ENCODE measurements at regions not wholly inside any gene's neighbourhood (a gene's known extent, or its start where the extent isn't known, plus 50 kb on each side); places are given as distances from the start of the nearest gene placed in this dataset.

DNA sequence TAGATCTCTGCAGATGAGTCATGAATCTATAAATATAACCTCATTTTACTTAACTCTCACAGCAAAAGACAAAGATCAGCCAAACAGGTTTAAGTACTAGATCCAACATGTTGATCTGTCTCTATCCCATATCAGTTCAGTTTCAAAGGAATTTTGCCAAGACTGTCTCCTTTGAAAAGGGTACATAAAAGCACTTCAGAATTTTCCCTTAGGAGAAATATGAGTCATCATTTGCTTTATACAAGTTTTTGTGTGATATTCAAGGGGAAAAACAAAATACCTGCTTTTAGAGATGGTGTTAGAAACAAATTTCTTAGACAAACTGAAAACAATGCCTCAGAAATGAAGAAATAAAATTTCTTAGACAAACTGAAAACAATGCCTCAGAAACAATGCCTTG, 73.5 kb upstream of the LRRC7 start:
- no peaks in the 10 kb centered on the region for H3K27me3 ChIP-seq
- no peaks in the 10 kb centered on the region for H3K9me3 ChIP-seq
- H3K27ac ChIP-seq, result no peak overlapping the region
- H3K36me3 ChIP-seq (ENCODE audit: low read depth, missing control alignments), result no peaks in the 10 kb centered on the region
- H3K4me3 ChIP-seq, result no peak overlapping the region
- H3K4me1 ChIP-seq, result no peaks in the 10 kb centered on the region
- no peak for DNase-seq
- TF ChIP-seq, protein P1, sequence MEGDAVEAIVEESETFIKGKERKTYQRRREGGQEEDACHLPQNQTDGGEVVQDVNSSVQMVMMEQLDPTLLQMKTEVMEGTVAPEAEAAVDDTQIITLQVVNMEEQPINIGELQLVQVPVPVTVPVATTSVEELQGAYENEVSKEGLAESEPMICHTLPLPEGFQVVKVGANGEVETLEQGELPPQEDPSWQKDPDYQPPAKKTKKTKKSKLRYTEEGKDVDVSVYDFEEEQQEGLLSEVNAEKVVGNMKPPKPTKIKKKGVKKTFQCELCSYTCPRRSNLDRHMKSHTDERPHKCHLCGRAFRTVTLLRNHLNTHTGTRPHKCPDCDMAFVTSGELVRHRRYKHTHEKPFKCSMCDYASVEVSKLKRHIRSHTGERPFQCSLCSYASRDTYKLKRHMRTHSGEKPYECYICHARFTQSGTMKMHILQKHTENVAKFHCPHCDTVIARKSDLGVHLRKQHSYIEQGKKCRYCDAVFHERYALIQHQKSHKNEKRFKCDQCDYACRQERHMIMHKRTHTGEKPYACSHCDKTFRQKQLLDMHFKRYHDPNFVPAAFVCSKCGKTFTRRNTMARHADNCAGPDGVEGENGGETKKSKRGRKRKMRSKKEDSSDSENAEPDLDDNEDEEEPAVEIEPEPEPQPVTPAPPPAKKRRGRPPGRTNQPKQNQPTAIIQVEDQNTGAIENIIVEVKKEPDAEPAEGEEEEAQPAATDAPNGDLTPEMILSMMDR (IDR thresholded peaks at IDR 0.05), result no peak
- TF ChIP-seq POLR2A (IDR thresholded peaks at IDR 0.05), result no peak
- intact Hi-C loops (cut with DNase I; ENCODE audit: low total_unique reads), result no loop called here

DNA sequence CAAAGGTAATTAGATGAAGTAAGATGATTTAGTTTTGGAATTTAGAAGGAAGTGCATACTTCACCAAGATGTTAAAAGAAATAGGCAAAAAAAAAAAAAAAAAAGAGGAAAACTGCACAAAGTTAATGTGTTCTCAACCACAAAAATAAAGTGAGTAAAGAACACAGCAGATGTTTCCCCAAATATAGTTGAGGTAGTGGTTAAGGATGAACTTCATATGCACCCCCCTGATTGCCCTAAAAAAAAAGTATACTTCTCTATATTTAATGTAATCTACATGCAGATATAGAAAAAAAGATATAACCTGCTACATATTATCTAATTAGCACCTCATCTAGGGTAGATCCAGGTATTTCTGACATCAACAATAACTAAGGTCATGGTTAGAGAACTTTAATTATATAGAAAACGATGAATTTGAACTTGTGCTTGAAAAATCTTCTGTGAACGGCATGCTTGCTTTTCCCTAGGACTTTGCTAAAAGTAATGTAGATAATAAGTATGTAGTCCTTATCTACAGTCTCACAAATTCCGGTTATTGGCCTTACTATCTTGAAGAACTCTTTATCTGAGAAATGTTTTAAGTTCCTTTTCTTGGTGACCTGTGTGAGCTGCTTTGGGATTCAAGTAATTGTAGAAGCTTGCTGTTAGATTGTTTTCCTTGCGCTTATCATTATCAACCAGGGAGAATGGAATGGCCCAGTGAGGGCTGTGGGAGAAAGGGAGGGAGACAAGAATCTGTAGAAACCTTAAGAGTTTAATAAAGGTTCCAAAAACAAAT, 70.1 kb upstream of the LRRC7 start:
- no peak for DNase-seq
- 40 to 56% methylated on average over 4 of the region's 4 CpGs for whole genome bisulfite sequencing, 2 donors
- TF ChIP-seq, protein P1 (IDR thresholded peaks at IDR 0.05), result no peak
- TF ChIP-seq POLR2A (IDR thresholded peaks at IDR 0.05), result no peak
- Histone ChIP-seq H3K36me3 (ENCODE audit: low read depth, missing control alignments) (no peaks in the 10 kb centered on the region), H3K27ac (peak overlapping the region in 1 of 2 donors; percentile 75), H3K27me3 (no peaks in the 10 kb centered on the region), H3K4me1 (no peaks in the 10 kb centered on the region), H3K9me3 (no peaks in the 10 kb centered on the region), H3K4me3 (no peak overlapping the region)
- intact Hi-C loops (cut with DNase I; ENCODE audit: low total_unique reads), result no loop called here

DNA sequence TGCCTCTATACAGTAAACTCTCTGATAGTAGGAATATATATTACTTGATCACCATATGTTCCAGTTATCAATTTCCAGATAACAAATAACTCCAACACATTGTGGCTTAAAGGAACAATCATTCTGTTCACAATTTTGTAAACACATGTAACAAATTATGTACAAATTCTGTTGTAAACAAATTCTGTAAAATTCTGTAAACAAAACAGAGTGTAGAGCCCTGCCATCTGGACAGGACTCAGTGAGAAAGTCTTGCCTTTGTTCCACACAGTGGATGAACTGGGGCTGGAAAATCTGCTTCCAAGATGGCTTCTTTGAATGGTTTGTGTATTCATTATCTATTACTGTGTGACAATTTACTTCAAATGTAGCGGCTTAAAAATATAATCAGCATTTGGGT, 69.0 kb upstream of the LRRC7 start:
- TF ChIP-seq, protein P1 (IDR thresholded peaks at IDR 0.05), result no peak
- no peak for TF ChIP-seq POLR2A (IDR thresholded peaks at IDR 0.05)
- H3K27ac ChIP-seq, result peak overlapping the region; percentile 56 to 75
- peak; percentile 33 for DNase-seq
- no peaks in the 10 kb centered on the region for H3K27me3 ChIP-seq
- H3K36me3 ChIP-seq (ENCODE audit: low read depth, missing control alignments), result no peaks in the 10 kb centered on the region
- no peak overlapping the region for H3K4me3 ChIP-seq
- 74 to 84% methylated on average over 1 of the region's 1 CpG for WGBS, 2 donors
- no peaks in the 10 kb centered on the region for H3K9me3 ChIP-seq
- intact Hi-C loops (cut with DNase I; ENCODE audit: low total_unique reads), result no loop called here
- H3K4me1 ChIP-seq, result no peaks in the 10 kb centered on the region

DNA sequence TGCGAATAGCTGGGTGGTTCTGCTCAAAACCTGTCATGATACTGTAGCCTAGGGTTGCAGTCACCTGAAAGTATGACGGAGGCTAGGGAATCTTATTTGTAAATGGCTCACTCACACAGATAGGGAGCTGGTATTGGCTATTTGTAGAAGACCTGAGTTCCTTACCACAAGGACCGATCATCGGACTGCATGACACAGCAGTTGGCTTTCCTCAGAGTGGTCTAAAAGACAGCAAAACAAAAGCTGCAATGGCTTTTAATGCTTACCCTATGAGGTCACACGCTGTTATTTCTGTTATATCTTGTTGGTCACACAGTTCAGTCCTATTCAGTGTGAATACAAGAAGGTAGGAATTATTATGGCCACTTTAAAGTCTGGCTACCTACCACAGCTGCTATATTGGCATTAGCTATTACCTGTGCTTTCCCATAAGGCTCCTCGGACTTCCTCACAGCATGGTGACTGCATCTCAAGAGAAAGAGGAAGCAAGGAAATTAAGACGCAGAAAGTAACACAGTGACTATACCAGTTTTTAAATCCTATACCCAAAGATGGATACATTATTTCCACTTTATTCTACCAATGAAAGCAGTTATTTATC, 68.4 kb upstream of the LRRC7 start:
- Histone ChIP-seq H3K4me3 (no peak overlapping the region), H3K27ac (peak overlapping the region; percentile 56 to 75), H3K9me3 (no peaks in the 10 kb centered on the region), H3K4me1 (no peaks in the 10 kb centered on the region), H3K36me3 (ENCODE audit: low read depth, missing control alignments) (no peaks in the 10 kb centered on the region), H3K27me3 (no peaks in the 10 kb centered on the region)
- WGBS, 2 donors, result 71 to 79% methylated on average over 7 of the region's 7 CpGs
- DNase-seq, result peak; percentile 21
- TF ChIP-seq, protein P1 (IDR thresholded peaks at IDR 0.05), result no peak
- no peak for TF ChIP-seq POLR2A (IDR thresholded peaks at IDR 0.05)
- intact Hi-C loops (cut with DNase I; ENCODE audit: low total_unique reads), result no loop called here

DNA sequence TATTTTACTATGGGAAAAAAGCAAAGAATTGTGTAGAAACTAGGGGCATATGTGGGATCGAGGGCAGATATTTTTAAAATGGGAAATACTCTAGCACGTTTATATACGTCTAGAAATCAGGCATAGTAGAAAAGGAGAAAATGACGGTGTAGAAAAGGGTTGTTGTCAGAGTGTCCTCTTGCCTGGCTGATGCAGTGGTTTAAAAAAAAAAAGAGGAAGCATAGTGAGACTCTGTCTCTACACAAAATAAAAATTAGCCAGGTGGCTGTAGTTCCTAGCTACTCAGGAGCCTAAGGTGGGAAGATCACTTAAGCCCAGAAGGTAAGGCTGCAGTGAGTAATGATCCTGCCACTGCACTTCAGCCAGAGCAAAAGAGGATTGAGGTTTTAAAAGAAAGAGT, 64.7 kb upstream of the LRRC7 start:
- H3K9me3 ChIP-seq, result no peaks in the 10 kb centered on the region
- TF ChIP-seq, protein P1 (IDR thresholded peaks at IDR 0.05), result no peak
- TF ChIP-seq POLR2A (IDR thresholded peaks at IDR 0.05), result no peak
- H3K27ac ChIP-seq, result no peak overlapping the region
- H3K4me1 ChIP-seq, result peaks cover 4% of the 10 kb centered on the region
- WGBS, 2 donors, result 79 to 85% methylated on average over 4 of the region's 4 CpGs
- DNase-seq, result no peak
- intact Hi-C loops (cut with DNase I; ENCODE audit: low total_unique reads), result no loop called here
- no peaks in the 10 kb centered on the region for H3K27me3 ChIP-seq
- H3K4me3 ChIP-seq, result no peak overlapping the region
- H3K36me3 ChIP-seq (ENCODE audit: low read depth, missing control alignments), result no peaks in the 10 kb centered on the region
